MM.1S (cell line): ENCODE measurements at regions not wholly inside any gene's neighbourhood (a gene's known extent, or its start where the extent isn't known, plus 50 kb on each side); places are given as distances from the start of the nearest gene placed in this dataset.

Experiments used
- EZH2 ChIP-seq: fragments of 300-600 bp; sonication (generic); optimal IDR thresholded peaks from 2 replicates; pipeline ENCODE3; 2017; ENCODE audit warnings: low read depth, mild to moderate bottlenecking, antibody characterized with exemption, low read length, mixed read lengths
- TF ChIP-seq, protein P1 (sequence below): fragments of 300-600 bp; sonication (generic); IDR thresholded peaks from 2 replicates; pipeline ENCODE4 v1.5.1; 2016; ENCODE audit warnings: antibody characterized with exemption, low read length, mixed read lengths

DNA sequence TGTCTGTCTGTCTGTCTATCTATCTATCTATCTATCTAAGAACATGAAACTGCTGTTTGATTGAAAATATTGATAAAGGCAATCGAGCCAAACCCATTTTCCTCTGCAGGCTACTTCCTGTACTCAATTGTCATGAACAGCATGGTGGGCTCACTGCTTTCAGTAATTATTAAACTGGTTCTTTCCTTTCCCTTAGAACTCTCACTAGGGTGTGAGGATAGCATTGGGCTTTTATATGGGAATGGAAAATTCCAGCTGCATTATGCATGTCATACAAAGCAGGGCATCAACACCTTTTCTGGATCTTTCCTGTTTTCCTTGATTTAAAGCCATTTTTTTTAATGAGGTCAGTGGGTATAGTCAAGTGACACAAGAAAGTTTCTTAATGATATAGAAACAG, 161.0 kb upstream of the SYNCRIP start:
- TF ChIP-seq EZH2: no peak
- TF ChIP-seq, protein P1, sequence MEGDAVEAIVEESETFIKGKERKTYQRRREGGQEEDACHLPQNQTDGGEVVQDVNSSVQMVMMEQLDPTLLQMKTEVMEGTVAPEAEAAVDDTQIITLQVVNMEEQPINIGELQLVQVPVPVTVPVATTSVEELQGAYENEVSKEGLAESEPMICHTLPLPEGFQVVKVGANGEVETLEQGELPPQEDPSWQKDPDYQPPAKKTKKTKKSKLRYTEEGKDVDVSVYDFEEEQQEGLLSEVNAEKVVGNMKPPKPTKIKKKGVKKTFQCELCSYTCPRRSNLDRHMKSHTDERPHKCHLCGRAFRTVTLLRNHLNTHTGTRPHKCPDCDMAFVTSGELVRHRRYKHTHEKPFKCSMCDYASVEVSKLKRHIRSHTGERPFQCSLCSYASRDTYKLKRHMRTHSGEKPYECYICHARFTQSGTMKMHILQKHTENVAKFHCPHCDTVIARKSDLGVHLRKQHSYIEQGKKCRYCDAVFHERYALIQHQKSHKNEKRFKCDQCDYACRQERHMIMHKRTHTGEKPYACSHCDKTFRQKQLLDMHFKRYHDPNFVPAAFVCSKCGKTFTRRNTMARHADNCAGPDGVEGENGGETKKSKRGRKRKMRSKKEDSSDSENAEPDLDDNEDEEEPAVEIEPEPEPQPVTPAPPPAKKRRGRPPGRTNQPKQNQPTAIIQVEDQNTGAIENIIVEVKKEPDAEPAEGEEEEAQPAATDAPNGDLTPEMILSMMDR: no peak
